ENCODE measurements at regions not wholly inside any gene's neighbourhood (a gene's known extent, or its start where the extent isn't known, plus 50 kb on each side); places are given as distances from the start of the nearest gene placed in this dataset.

GRCh38 chr17:36869856-36870719 lies 67.2 kb upstream of the LHX1 start:
- DNase-seq = no peak

DNA sequence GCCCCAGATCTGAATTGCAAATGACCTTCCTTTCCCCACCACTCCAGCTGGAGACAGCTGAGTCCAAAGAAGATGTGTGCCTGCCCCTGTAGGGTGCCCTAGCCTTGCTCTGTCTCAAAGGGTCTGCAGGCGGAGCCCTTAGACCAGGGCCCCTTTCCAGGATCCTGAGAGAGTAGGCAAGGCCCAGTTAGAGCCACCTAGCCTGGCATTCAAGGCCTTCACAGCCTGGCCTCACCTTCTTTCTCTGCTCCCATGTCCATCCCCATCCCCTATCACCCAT lies 66.6 kb upstream of the LHX1 start:
- DNase-seq = no peak

DNA sequence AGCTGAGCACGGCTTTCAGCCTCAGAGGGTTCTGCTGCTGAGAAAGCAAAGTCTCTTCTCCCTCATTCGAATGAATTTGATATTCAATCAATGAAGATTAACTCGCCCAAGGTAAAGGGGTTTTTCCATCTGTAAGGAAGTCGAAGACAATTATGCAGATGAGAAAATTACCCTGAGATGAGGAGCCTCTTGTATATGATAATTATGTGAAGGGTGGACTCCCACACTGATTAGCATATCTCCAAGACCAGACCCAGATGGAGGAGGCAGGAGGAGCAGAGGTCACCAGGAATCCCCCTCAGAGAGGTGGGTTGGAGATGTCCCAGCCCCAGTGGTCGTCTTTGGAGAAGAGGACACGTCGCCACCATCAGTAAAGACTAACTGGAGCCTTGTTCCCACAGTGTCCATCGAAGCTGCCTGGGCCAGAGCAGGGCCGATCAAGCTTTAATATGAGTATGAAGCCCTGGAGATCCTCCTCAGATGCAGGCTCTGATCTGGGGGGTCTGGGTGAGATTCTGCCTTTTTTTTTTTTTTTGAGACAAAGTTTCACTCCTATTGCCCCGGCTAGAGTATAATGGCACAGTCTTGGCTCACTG lies 61.5 kb upstream of the LHX1 start:
- no peak for DNase-seq

DNA sequence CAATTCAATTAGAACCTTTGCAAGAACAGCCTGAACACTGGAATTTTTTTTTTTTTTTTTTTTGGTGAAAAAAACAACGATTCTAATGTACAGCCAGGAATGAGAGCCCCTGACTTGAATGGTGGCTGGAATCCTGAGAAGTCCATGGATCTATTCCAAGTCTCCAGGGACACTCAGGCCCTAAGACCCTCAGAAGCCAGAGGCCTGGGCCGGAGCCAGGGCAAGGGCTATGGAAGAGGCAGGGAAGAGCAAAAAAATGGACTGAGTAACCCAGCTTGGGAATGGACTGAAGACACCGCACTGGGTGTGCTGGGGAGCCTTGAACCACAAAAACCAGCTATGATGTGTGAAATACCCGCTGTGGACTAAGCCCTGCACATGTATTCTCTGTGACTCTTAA lies 60.3 kb upstream of the LHX1 start:
- DNase-seq = no peak

GRCh38 chr17:36877771-36878170 lies 59.5 kb upstream of the LHX1 start:
- no peak for DNase-seq

DNA sequence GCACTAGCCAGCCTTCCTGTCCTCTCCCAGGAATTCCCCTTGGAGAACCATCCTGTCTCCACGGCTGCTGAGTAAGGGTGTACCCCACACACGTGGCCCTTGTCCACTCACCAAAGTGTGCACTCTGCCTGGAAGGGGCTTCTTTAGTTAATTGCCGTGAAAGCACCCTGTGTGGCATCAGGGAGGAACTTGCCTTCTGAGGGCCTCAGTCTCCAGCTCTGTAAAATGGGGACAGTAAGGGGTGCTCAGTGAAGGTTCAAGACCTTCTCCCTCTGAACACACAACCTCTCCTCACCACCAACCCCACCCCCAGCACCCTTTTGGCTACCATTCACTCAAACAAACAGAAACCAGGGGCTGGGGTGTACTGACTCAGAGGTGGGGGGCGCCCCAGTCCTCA lies 59.1 kb upstream of the LHX1 start:
- no peak for DNase-seq

- no peak for DNase-seq
Measured at GRCh38 chr17:36879027-36879426, 58.2 kb upstream of the LHX1 start.

DNA sequence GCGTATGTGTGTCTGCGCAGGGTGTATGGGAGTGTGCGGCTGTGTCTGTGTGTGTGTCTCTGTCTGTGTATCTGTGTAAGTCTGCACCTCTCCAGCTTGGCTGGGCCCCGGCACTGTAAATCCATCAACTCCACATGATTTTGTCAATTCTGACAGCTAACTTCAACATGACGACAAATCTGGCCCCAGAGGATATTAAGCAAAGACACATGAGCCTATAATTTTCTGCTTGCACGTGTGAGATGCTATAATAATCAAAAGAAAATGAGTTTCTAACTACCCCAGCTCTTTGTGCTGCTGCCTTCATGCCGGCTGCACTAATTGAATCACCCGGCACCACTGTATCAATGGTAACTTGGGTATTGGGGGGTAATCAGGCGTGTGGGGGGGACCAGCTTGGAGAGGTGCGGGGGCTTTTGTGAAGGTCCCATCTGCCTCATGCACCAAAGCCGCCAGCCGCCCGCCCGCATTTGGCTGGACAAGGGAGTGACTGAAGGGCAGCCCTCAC lies 57.6 kb upstream of the LHX1 start:
- DNase-seq = no peak

GRCh38 chr17:36880268-36880905 lies 56.9 kb upstream of the LHX1 start:
- no peak for DNase-seq

- no peak for DNase-seq
Measured at GRCh38 chr17:36881323-36881722, 56.0 kb upstream of the LHX1 start.

DNA sequence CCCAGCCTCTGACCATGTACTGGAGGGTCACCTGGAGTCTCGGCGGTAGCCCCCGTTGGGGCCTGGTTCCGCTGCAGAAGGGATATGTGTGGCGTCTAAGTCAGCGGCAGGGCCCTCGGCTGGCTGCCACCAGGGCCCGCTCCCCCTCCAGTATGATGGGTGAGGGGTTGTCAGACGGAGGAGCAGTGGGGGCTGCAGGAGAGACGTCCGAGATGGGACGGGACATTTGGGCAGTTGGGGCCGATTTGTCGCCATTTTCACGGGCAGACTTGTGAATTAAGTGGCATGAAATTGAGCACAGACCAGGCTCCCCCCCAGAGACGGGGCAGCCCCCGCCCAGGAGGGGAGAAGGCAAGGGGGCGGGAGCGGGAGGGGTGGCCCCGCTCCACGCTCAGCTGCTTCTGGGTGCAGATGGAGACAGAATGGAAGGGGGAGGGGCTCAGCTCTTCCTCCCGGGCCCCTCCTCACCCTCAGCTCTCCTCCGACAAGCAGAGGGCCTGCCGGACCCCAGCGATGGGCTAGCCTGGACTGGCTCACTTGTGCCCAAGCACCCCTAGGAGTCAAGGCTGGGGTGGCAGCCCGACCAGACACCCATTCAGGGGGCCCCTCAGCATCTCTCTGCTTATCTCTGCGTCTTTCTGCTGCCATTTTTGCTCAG lies 52.7 kb upstream of the LHX1 start:
- DNase-seq = no peak

DNA sequence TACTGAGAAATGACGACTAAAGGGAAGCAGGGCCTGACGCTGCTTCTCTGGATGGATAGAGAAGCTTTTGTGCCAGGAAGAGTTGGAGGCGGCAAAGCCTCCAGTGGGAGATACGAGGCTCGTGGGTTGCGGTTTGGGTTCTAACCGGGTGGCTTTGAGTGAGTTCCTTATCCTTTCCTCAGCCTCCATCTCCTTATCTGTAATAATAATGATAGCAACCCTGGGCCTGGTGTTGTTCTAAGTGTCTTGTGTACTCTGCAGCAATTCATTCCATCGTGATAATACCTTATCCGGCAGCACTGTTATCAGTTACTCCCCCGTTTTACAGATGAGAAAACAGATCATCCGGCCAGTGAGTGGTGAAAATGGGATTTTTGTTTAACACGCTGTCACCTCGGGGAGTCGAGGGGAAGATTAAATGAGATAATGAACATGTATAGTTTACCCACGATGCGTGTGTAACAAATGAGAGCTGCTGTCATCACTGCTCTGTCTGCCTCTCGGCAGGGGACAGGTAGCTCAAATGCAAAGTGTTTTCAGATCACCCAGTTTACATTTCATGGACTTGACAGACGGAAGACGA lies 52.0 kb upstream of the LHX1 start:
- DNase-seq = no peak

GRCh38 chr17:36885771-36886377 lies 51.4 kb upstream of the LHX1 start:
- DNase-seq = no peak

Data from midbrain (tissue), 1 donor.